Stomach smooth muscle (tissue), 2 donors: ENCODE measurements at regions not wholly inside any gene's neighbourhood (a gene's known extent, or its start where the extent isn't known, plus 50 kb on each side); places are given as distances from the start of the nearest gene placed in this dataset.
"Not testable (repeated sequence)": the region's sequence is repeated elsewhere in the genome, so short reads cannot be mapped to it uniquely, and the experiment has no call there.

Experiments
- H3K27ac ChIP-seq: one replicate; pipeline ENCODE4 v1.7.0; 2013; ENCODE audit warnings: mild to moderate bottlenecking, low read length, inconsistent platforms
- H3K27me3 ChIP-seq, 2 donors: one replicate each; pipeline ENCODE4 v1.7.0; 2013; ENCODE audit warnings: low read length in 2 of 2; ENCODE audit not compliant: insufficient read depth in 2 of 2, control insufficient read depth in 1 of 2
- H3K36me3 ChIP-seq, 2 donors: one replicate each; pipeline ENCODE4 v1.7.0; 2013; ENCODE audit warnings: low read length in 2 of 2; ENCODE audit not compliant: control insufficient read depth in 2 of 2, insufficient read depth in 2 of 2
- H3K4me1 ChIP-seq: one replicate; pipeline ENCODE4 v1.7.0; 2013; ENCODE audit warnings: low read length; ENCODE audit not compliant: control insufficient read depth, insufficient read depth
- H3K4me3 ChIP-seq, 2 donors: one replicate each; pipeline ENCODE4 v1.7.0; 2013; ENCODE audit warnings: low read length in 2 of 2
- H3K9ac ChIP-seq, 2 donors: one replicate each; pipeline ENCODE4 v1.7.0; 2013; ENCODE audit warnings: low read length in 2 of 2, mild to moderate bottlenecking in 1 of 2
- H3K9me3 ChIP-seq, 2 donors: one replicate each; pipeline ENCODE4 v1.7.0; 2013; ENCODE audit warnings: low read length in 2 of 2; ENCODE audit not compliant: control insufficient read depth in 2 of 2
- donor health status: healthy.
- donor health status: Pancreatic carcinoma.

DNA sequence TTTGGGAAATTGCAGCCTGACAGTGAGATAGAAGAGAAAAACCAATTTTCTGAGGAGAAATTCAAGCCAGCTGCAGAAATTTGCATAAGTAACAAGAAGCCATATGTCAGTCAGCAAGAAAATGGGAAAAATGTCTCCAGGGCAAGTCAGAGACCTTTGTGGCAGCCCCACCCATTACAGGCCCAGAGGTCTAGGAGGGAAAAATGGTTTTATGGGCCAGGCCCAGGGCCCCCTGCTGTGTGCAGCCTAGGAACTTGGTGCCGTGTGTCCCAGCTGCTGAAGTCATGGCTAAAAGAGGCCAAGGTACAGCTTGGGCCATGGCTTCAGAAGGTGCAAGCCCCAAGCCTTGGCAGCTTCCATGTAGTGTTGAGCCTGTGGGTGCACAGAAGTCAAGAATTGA, 296.1 kb downstream of the TTC6 start:
- not testable (repeated sequence) for H3K4me3 ChIP-seq, H3K9ac ChIP-seq, H3K9me3 ChIP-seq, H3K27me3 ChIP-seq, H3K4me1 ChIP-seq, H3K27ac ChIP-seq, H3K36me3 ChIP-seq

DNA sequence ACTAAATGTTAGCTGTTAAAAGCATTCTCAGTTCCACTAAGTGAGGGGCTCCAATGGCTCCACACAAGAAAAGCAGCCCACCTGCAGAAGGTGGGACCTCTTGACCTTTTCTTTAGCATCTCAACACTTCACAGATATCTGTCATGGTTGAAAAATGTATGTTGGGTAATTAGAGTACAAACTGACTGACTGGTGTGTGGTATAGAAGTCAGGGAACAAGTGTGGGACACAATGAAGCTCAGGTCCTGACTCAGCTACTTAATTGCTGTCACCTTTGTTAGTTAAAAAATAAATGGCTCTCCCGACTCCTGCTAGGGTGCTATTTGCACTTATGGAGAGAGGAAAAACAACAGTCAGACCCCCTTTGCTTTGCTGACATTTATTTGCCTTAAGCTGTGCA, 299.0 kb downstream of the TTC6 start:
- H3K9me3 ChIP-seq = no peaks in the 10 kb centered on the region
- H3K9ac ChIP-seq = no peak overlapping the region
- no peak overlapping the region for H3K4me3 ChIP-seq

DNA sequence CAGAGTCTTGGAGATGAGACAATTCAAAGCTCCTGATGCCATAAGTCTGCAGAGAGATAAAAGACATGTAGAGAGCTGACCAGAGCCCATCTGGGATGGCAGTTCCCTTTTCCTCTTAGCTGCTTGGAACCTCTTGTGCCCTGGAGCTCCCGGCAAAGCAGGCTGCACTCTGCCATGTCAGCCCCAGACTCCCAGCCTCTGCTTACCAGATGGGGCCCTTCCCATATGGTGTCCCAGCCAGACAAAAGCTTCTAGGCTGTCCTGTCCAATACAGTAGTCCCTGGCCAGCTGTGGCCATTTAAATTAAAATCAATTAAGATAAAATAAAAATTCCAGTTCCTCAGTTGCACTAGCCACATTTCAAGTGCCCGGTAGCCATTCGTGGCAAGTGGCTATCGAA, 303.9 kb downstream of the TTC6 start:
- no peaks in the 10 kb centered on the region for H3K4me1 ChIP-seq
- no peak overlapping the region for H3K9ac ChIP-seq
- H3K27me3 ChIP-seq = peaks cover 0 to 3% of the 10 kb centered on the region in 2 donors
- H3K9me3 ChIP-seq = no peaks in the 10 kb centered on the region
- no peaks in the 10 kb centered on the region for H3K36me3 ChIP-seq
- no peak overlapping the region for H3K4me3 ChIP-seq
- H3K27ac ChIP-seq = no peak overlapping the region

More for the DNA sequence above, 299.0 kb downstream of the TTC6 start:
- Histone ChIP-seq H3K27ac (no peak overlapping the region), H3K4me1 (no peaks in the 10 kb centered on the region), H3K36me3 (no peaks in the 10 kb centered on the region), H3K27me3 (peaks cover 0 to 3% of the 10 kb centered on the region in 2 donors)

DNA sequence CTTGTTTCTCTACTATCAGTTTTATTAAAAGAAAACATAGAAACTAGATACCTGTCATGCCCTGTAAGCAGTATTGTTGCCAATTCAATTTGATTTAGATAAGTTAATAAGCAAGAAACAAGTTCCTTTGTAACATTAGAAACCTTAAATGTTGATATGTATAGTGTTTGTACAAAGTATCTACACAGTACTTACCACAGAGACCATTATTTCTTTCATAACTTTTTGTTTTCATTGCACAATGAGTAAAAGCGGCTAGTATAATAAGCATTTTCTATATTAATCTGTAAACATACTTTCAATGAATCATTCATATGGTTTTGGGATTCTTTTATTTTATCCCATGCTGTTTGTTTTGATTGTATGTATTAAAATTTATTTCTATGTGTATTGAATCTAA, 305.1 kb downstream of the TTC6 start:
- peaks cover 0 to 3% of the 10 kb centered on the region in 2 donors for H3K27me3 ChIP-seq
- no peak overlapping the region for H3K4me3 ChIP-seq
- no peaks in the 10 kb centered on the region for H3K9me3 ChIP-seq
- H3K36me3 ChIP-seq = no peaks in the 10 kb centered on the region
- H3K4me1 ChIP-seq = no peaks in the 10 kb centered on the region
- no peak overlapping the region for H3K27ac ChIP-seq
- no peak overlapping the region for H3K9ac ChIP-seq

DNA sequence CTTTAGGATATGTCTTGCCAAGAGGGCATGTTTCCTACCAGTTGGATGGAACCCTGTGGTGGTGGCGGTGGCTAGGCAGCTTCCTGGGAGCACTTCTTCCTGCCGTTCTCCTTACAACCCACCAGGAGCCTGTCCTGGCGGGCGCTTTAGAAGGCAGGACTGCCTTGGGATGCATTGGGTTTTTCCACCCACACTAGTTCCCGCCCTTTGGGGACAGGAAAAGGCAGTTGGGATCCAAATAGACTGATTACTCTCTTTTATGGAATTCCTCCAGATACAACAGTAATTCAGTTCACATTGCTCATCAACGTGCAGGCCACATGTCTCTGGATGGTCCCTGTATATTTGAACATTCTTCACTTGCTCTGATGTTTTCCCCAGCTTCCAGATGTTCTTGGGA, 305.7 kb upstream of the SSTR1 start:
- Histone ChIP-seq H3K9ac (no peak overlapping the region), H3K4me3 (no peak overlapping the region), H3K27ac (no peak overlapping the region), H3K36me3 (no peaks in the 10 kb centered on the region), H3K4me1 (no peaks in the 10 kb centered on the region), H3K9me3 (no peaks in the 10 kb centered on the region), H3K27me3 (peaks cover 0 to 3% of the 10 kb centered on the region in 2 donors)

DNA sequence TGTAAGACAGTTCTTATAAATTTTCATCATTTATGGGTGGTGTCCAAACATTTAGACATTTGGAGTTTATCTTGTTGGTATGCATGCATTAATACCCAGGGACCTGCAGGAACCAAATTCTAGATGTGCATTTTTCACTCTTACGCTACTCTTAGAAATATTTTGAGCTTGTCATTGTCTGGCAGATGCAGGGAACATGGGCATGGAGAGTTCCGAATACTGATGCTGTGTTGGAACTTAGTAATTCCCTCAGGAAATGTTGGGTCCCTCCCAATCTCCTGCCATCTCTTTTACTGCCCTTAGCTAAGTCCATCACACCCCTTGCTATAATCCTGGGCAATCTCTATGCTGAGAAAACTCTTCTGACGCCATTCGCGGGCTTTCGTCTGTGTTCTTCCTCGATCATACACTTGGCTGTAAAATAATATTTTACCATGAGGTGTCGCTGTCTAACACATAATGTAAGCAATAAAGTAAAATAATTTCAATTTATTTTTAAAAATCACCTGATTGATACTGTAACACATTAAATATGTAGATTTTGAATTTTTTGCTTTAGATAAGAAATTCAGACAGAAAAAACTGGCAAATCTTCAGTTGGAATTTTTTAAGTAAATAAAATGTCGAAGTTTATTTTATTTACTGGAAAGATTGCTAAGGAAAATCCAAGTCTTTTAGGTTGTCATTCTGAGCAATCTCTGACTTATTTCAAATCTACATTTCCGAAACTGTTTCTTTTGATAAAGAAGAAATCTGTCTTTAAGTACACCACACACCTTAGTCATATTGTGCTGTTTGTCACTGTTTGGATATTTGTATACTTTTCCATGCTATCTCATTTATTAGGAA, 304.1 kb upstream of the SSTR1 start:
- no peak overlapping the region for H3K27ac ChIP-seq
- H3K9ac ChIP-seq = no peak overlapping the region
- no peaks in the 10 kb centered on the region for H3K4me1 ChIP-seq
- H3K36me3 ChIP-seq = no peaks in the 10 kb centered on the region
- peaks cover 0 to 3% of the 10 kb centered on the region in 2 donors for H3K27me3 ChIP-seq
- no peak overlapping the region for H3K4me3 ChIP-seq
- no peaks in the 10 kb centered on the region for H3K9me3 ChIP-seq

DNA sequence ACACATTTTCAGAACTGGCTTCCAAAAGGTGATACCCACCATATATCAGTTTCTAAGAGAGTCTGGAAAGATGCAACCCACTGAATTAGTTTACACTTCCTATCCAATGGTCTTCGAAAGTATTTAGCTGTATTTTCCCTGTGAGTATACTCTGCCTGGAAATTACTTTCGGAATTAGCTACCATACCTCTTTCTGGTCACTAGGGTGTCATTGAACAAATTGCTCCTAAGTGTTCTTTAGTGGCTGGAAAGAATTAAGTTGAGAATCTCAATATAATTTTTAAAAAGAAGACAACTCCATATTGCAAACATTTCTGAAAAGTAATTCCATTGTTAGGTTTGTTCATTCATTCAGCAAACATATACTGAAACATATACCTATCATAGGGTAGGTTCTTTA, 283.1 kb upstream of the SSTR1 start:
- Histone ChIP-seq H3K27ac (no peak overlapping the region), H3K9ac (no peak overlapping the region), H3K9me3 (peaks cover 0 to 4% of the 10 kb centered on the region in 2 donors), H3K36me3 (no peaks in the 10 kb centered on the region), H3K4me1 (no peaks in the 10 kb centered on the region), H3K27me3 (no peaks in the 10 kb centered on the region), H3K4me3 (no peak overlapping the region)

DNA sequence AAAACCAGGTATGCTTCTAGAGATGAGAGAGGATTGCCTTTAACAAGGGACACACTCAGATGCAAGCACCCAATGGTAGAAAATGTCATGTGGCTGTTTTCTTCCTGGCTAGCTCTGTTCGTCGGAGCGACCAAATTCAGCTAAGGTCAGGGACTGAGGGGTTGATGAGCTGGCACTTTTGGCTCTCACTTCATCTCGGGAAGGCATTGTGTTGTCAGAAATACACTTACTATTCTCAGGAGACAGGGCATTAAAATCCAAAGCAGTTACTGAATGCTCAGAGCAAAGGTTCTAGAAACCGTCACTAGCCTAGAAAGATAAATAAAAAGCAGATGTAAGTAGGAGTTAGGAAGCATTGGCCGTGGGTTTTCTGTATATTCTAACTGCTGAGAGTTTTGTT, 275.7 kb upstream of the SSTR1 start:
- Histone ChIP-seq H3K9me3 (no peaks in the 10 kb centered on the region), H3K9ac (no peak overlapping the region), H3K4me1 (no peaks in the 10 kb centered on the region), H3K4me3 (no peak overlapping the region), H3K36me3 (no peaks in the 10 kb centered on the region), H3K27me3 (no peaks in the 10 kb centered on the region), H3K27ac (no peak overlapping the region)

DNA sequence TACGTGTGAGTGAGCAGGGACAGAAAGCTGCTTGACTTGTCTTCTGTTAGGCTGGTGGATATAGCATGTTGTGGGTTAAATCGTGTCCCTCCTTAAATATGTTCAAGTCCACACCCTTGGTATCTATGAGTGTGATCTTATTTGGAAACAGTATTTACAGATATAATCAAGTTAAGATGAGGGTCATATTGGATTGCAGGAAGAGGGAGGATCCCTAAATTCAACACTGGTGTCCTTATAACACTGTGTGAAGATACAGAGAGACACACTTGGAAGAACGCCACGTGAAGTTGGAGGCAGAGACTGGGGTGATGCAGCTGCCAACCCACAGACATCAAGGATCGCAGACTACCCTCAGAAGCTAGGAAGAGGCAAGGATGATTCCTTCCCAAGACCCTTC, 275.2 kb upstream of the SSTR1 start:
- H3K36me3 ChIP-seq = no peaks in the 10 kb centered on the region
- H3K9ac ChIP-seq = no peak overlapping the region
- H3K4me3 ChIP-seq = no peak overlapping the region
- no peak overlapping the region for H3K27ac ChIP-seq
- no peaks in the 10 kb centered on the region for H3K4me1 ChIP-seq
- H3K9me3 ChIP-seq = no peaks in the 10 kb centered on the region
- H3K27me3 ChIP-seq = no peaks in the 10 kb centered on the region

DNA sequence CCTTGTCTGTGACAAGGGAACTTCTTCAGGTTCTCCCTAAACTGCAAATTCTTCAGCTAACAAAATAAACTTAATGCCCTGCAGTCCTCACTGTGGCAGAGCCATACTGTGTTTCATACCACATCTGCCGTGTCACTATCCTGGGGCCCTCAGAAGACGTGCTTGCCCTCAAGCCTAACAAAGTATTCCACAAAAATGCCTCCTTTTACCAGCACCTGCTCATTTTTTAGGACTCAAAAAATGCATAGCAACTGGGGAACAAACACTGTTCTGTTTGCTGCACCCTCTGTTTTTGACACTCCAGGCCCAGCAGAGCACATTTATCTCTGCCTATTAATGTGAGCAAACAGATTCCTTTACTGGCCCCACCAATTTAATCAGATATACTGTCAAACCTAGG, 270.7 kb upstream of the SSTR1 start:
- H3K4me3 ChIP-seq = no peak overlapping the region
- no peaks in the 10 kb centered on the region for H3K4me1 ChIP-seq
- H3K9me3 ChIP-seq = no peaks in the 10 kb centered on the region
- no peak overlapping the region for H3K27ac ChIP-seq
- no peak overlapping the region for H3K9ac ChIP-seq
- no peaks in the 10 kb centered on the region for H3K36me3 ChIP-seq
- no peaks in the 10 kb centered on the region for H3K27me3 ChIP-seq

DNA sequence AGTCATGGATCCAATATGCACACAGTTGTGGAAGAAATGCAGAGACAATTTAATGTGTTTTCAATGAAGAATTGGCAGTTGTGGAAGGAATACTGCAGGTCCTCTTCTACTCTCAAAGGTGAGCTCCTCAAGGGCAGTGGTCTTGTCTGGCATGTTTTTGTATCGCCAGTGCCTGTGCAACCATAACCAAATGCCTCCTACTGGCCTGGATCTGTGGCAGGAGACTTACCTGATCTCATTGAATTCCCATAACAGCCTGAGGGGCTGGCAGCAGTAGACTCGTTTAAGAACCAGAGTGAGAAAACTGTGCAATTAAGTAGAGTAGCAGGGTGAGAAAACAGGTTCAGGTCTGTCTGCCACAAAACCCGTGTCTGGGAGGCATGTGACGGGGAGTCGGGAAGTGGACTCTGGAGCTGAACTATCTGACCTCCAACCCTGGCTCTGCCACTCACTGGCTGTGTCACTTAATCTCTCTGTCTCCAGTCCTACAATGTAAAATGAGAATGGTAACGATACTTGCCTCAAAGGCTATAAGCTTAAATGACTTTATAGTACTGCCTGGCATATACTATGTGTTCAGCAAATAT, 268.2 kb upstream of the SSTR1 start:
- Histone ChIP-seq H3K27me3 (no peaks in the 10 kb centered on the region), H3K9me3 (peaks cover 0 to 3% of the 10 kb centered on the region in 2 donors), H3K4me1 (no peaks in the 10 kb centered on the region), H3K9ac (no peak overlapping the region), H3K27ac (no peak overlapping the region), H3K4me3 (no peak overlapping the region), H3K36me3 (no peaks in the 10 kb centered on the region)
